HCT116 (cell line): ENCODE measurements at regions not wholly inside any gene's neighbourhood (a gene's known extent, or its start where the extent isn't known, plus 50 kb on each side); places are given as distances from the start of the nearest gene placed in this dataset.

Experiments
- CTCF ChIP-seq, 3 experiments: fragments of 200-600 bp in 1 of 3; sonication (generic) in 1 of 3; IDR thresholded peaks in 2 of 3; conservative IDR thresholded peaks in 1 of 3; 2 replicates each; pipeline ENCODE4 v1.5.1; 2012 to 2017; ENCODE audit warnings: low read depth in 2 of 3, low read length in 2 of 3, antibody characterized with exemption in 1 of 3, borderline replicate concordance in 1 of 3, control low read depth in 1 of 3, mild to moderate bottlenecking in 1 of 3, mixed read lengths in 1 of 3, mixed run types in 1 of 3, moderate library complexity in 1 of 3; ENCODE audit not compliant: insufficient read depth in 1 of 3
- EZH2phosphoT487 ChIP-seq: fragments of 200-600 bp; IDR thresholded peaks from 2 replicates; pipeline ENCODE4 v1.6.1; 2018; ENCODE audit warnings: antibody characterized with exemption, borderline replicate concordance
- JUND ChIP-seq: IDR thresholded peaks from 2 replicates; pipeline ENCODE4 v1.6.1; 2012
- MAX ChIP-seq: IDR thresholded peaks from 2 replicates; pipeline ENCODE4 v1.6.1; 2012
- SP1 ChIP-seq: IDR thresholded peaks from 2 replicates; pipeline ENCODE4 v1.6.1; 2012; ENCODE audit warnings: low read depth

- TF ChIP-seq CTCF (IDR thresholded peaks at IDR 0.05 in 2 of 3, conservative IDR thresholded peaks at IDR 0.05 in 1 of 3; ENCODE audit: borderline replicate concordance in 1 of 3, insufficient read depth in 1 of 3, low read depth in 2 of 3, low read length in 2 of 3) (no peak), EZH2phosphoT487 (no peak), JUND (no peak), SP1 (no peak), MAX (no peak)
These were observed 152.6 kb downstream of the RTL9 start for GRCh38 chrX:110511238-110511637.
